ENCODE measurements at regions not wholly inside any gene's neighbourhood (a gene's known extent, or its start where the extent isn't known, plus 50 kb on each side); places are given as distances from the start of the nearest gene placed in this dataset.
A peak's percentile ranks its signal among the peaks of the same experiment; 100 is the strongest.
"Not testable (repeated sequence)": the region's sequence is repeated elsewhere in the genome, so short reads cannot be mapped to it uniquely, and the experiment has no call there.

GRCh38 chr11:56876621-56877275 is 112.0 kb upstream of the OR5AK2 start:
- DNase-seq, result no peak

GRCh38 chr11:56855217-56855616 is 106.7 kb upstream of the OR9G4 start:
- no peak for DNase-seq

GRCh38 chr11:56852131-56852530 is 103.6 kb upstream of the OR9G4 start:
- no peak for DNase-seq

GRCh38 chr11:56849852-56850251 is 101.4 kb upstream of the OR9G4 start:
- no peak for DNase-seq

- no peak for DNase-seq
Measured at GRCh38 chr11:56849250-56849649, 100.8 kb upstream of the OR9G4 start.

GRCh38 chr11:56848141-56848809 is 99.8 kb upstream of the OR9G4 start:
- no peak for DNase-seq

- DNase-seq, result no peak
Measured at GRCh38 chr11:56846631-56847576, 98.4 kb upstream of the OR9G4 start.

GRCh38 chr11:56845121-56845732 is 96.7 kb upstream of the OR9G4 start:
- DNase-seq, result no peak

GRCh38 chr11:56843816-56844215 is 95.3 kb upstream of the OR9G4 start:
- DNase-seq, result no peak

GRCh38 chr11:56842814-56843794 is 94.6 kb upstream of the OR9G4 start:
- DNase-seq, result no peak

- peak; percentile 26 for DNase-seq
Measured at GRCh38 chr11:56841210-56841810, 92.8 kb upstream of the OR9G4 start.

- DNase-seq, result not testable (repeated sequence)
Measured at GRCh38 chr11:56827357-56827756, 78.9 kb upstream of the OR9G4 start.

GRCh38 chr11:56819916-56820315 is 71.4 kb upstream of the OR9G4 start:
- no peak for DNase-seq

GRCh38 chr11:56817661-56818060 is 69.2 kb upstream of the OR9G4 start:
- no peak for DNase-seq

GRCh38 chr11:56816259-56816658 is 67.8 kb upstream of the OR9G4 start:
- no peak for DNase-seq

GRCh38 chr11:56808326-56808725 is 59.8 kb upstream of the OR9G4 start:
- no peak for DNase-seq

- DNase-seq, result no peak
Measured at GRCh38 chr11:56799691-56800210, 51.3 kb upstream of the OR9G4 start.
